A549 (cell line): ENCODE measurements at regions not wholly inside any gene's neighbourhood (a gene's known extent, or its start where the extent isn't known, plus 50 kb on each side); places are given as distances from the start of the nearest gene placed in this dataset.

Experiments
- ATAC-seq, 2 experiments: fragments of 200-7000 bp in 1 of 2; fragments of >200 bp in 1 of 2; cut with Nextera tagmentation in 1 of 2; cut with Tn5 transposase in 1 of 2; 3 replicates each; pipeline versions ENCODE4 v1.8.0 to v1.9.1; 2018 to 2020; ENCODE audit warnings: mild to moderate bottlenecking in 1 of 2, moderate library complexity in 1 of 2
- CTCF ChIA-PET: fragments of 300-600 bp; sonication (Branson Sonifier 250); formaldehyde crosslinking; extraction: SDS; loops from one replicate; lab custom pipeline; 2021; ENCODE audit warnings: antibody characterized with exemption, inconsistent platforms; lab: Yijun Ruan, JAX
- POLR2A ChIA-PET: fragments of 350-600 bp; formaldehyde crosslinking; extraction: SDS; loops from one replicate; lab custom pipeline; 2021; ENCODE audit warnings: antibody characterized with exemption, inconsistent platforms; lab: Yijun Ruan, JAX
- DNase-seq, 2 experiments: peaks; one replicate each; pipeline versions ENCODE4 v3.0.0 to v3.0.0-alpha.2; 2011 to 2016; ENCODE audit warnings: low read depth in 1 of 2, low spot score in 1 of 2
- FAIRE-seq: peaks from 2 replicates; lab custom pipeline; 2011; peaks lifted over from hg19 to GRCh38; lab: Jason Lieb, UNC
- H3K27ac ChIP-seq, 2 experiments: fragments of >200 bp; sonication (Bioruptor Twin); formaldehyde crosslinking; 3 replicates each; pipeline ENCODE4 v1.5.1; 2016 to 2017
- H3K4me1 ChIP-seq: fragments of >200 bp; sonication (Bioruptor Twin); formaldehyde crosslinking; 3 replicates; pipeline ENCODE4 v1.6.1; 2016
- H3K4me2 ChIP-seq: fragments of >200 bp; sonication (Bioruptor Twin); formaldehyde crosslinking; 3 replicates; pipeline ENCODE4 v1.6.1; 2016
- H3K4me3 ChIP-seq: fragments of >200 bp; sonication (Bioruptor Twin); formaldehyde crosslinking; 3 replicates; pipeline ENCODE4 v1.5.1; 2016
- H3K9me3 ChIP-seq: fragments of >200 bp; sonication (Bioruptor Twin); formaldehyde crosslinking; 3 replicates; pipeline ENCODE4 v1.6.1; 2016
- ATOH8 ChIP-seq: fragments of 250-450 bp; sonication (Bioruptor Pico); IDR thresholded peaks from 2 replicates; pipeline ENCODE4 v1.5.0; 2020; ENCODE audit warnings: low read depth, mild to moderate bottlenecking, moderate library complexity
- BHLHE40 ChIP-seq: IDR thresholded peaks from 2 replicates; pipeline ENCODE4 v1.6.1; 2012; ENCODE audit warnings: low read depth, low read length, inconsistent platforms
- CBX2 ChIP-seq: fragments of 200-600 bp; sonication (generic); IDR thresholded peaks from 2 replicates; pipeline ENCODE4 v1.6.1; 2016; ENCODE audit warnings: low read depth, mild to moderate bottlenecking, borderline replicate concordance
- CHD2 ChIP-seq: fragments of 150-350 bp; IDR thresholded peaks from 2 replicates; pipeline ENCODE4 v1.6.1; 2014; ENCODE audit warnings: low read length; ENCODE audit not compliant: partially characterized antibody
- CHD4 ChIP-seq: fragments of 200-600 bp; sonication (generic); IDR thresholded peaks from 2 replicates; pipeline ENCODE4 v1.6.1; 2016; ENCODE audit warnings: antibody characterized with exemption, mild to moderate bottlenecking, borderline replicate concordance
- ELK1 ChIP-seq: fragments of 150-350 bp; IDR thresholded peaks from 2 replicates; pipeline ENCODE4 v1.6.1; 2014; ENCODE audit warnings: low read depth, mild to moderate bottlenecking, low read length
- HEYL ChIP-seq: fragments of 250-450 bp; sonication (Bioruptor Pico); IDR thresholded peaks from 2 replicates; pipeline ENCODE4 v1.8.0; 2021; ENCODE audit warnings: mild to moderate bottlenecking, moderate library complexity
- HOXA7 ChIP-seq: fragments of 250-450 bp; sonication (Bioruptor Pico); IDR thresholded peaks from 2 replicates; pipeline ENCODE4 v1.5.0; 2020; ENCODE audit warnings: mild to moderate bottlenecking, moderate library complexity
- HOXB13 ChIP-seq: fragments of 250-450 bp; sonication (Bioruptor Pico); IDR thresholded peaks from 2 replicates; pipeline ENCODE4 v1.5.0; 2020; ENCODE audit warnings: low read depth, mild to moderate bottlenecking, moderate library complexity
- HOXB5 ChIP-seq: fragments of 250-450 bp; sonication (Bioruptor Pico); IDR thresholded peaks from 2 replicates; pipeline ENCODE4 v1.5.0; 2020; ENCODE audit warnings: mild to moderate bottlenecking, moderate library complexity
- KDM1A ChIP-seq: fragments of 200-600 bp; sonication (generic); IDR thresholded peaks from 2 replicates; pipeline ENCODE4 v1.6.1; 2016; ENCODE audit warnings: low read depth, mild to moderate bottlenecking
- KDM5A ChIP-seq: fragments of 200-600 bp; sonication (generic); IDR thresholded peaks from 2 replicates; pipeline ENCODE4 v1.6.1; 2016; ENCODE audit warnings: antibody characterized with exemption, mild to moderate bottlenecking
- MAFK ChIP-seq: fragments of 450-650 bp; IDR thresholded peaks from 2 replicates; pipeline ENCODE4 v1.6.1; 2014; ENCODE audit not compliant: partially characterized antibody
- MAZ ChIP-seq: fragments of 150-350 bp; IDR thresholded peaks from 2 replicates; pipeline ENCODE4 v1.6.1; 2014; ENCODE audit warnings: antibody characterized with exemption, low read depth, low read length, borderline replicate concordance
- NFE2L2 ChIP-seq: fragments of 150-350 bp; conservative IDR thresholded peaks from 2 replicates; pipeline ENCODE4 v1.6.1; 2014; ENCODE audit warnings: low read length
- NPAS2 ChIP-seq: fragments of 250-450 bp; sonication (Bioruptor Pico); IDR thresholded peaks from 2 replicates; pipeline ENCODE4 v1.8.0; 2022; ENCODE audit warnings: mild to moderate bottlenecking, moderate library complexity, borderline replicate concordance
- PBX3 ChIP-seq: IDR thresholded peaks from 2 replicates; pipeline ENCODE4 v1.6.1; 2012
- POLR2A ChIP-seq: IDR thresholded peaks from 2 replicates; pipeline ENCODE4 v1.6.1; 2012; ENCODE audit warnings: mild to moderate bottlenecking, low read length
- RAD21 ChIP-seq, 2 experiments: fragments of >200 bp in 1 of 2; sonication (Bioruptor Twin) in 1 of 2; formaldehyde crosslinking in 1 of 2; IDR thresholded peaks in 1 of 2; conservative IDR thresholded peaks in 1 of 2; 2 replicates in 1 of 2; 3 replicates in 1 of 2; pipeline ENCODE4 v1.6.1; 2012 to 2018; ENCODE audit warnings: inconsistent platforms in 1 of 2
- RARB ChIP-seq: fragments of 250-450 bp; sonication (Bioruptor Pico); IDR thresholded peaks from 2 replicates; pipeline ENCODE4 v1.8.0; 2021; ENCODE audit warnings: mild to moderate bottlenecking, moderate library complexity
- TP53 ChIP-seq: fragments of 250-450 bp; sonication (Bioruptor Pico); IDR thresholded peaks from 2 replicates; pipeline ENCODE4 v1.5.0; 2021; ENCODE audit warnings: mild to moderate bottlenecking, moderate library complexity
- USF2 ChIP-seq: fragments of 450-650 bp; IDR thresholded peaks from 2 replicates; pipeline ENCODE4 v1.6.1; 2014; ENCODE audit warnings: antibody characterized with exemption
- ZSCAN20 ChIP-seq: fragments of 250-450 bp; sonication (Bioruptor Pico); IDR thresholded peaks from 2 replicates; pipeline ENCODE4 v1.8.0; 2022; ENCODE audit warnings: mild to moderate bottlenecking, moderate library complexity
- WGBS: methylation state at CpG from one replicate; pipeline ENCODE4 v1.1.6; 2017; ENCODE audit errors: missing lambda C conversion rate; 5-methylcytosine and 5-hydroxymethylcytosine counted together

GRCh38 chr11:110830747-110831146, 118.5 kb upstream of the ARHGAP20 start:
- no peak overlapping the region for H3K27ac ChIP-seq
- FAIRE-seq (no peak), DNase-seq (no peak), ATAC-seq (no peak)
- WGBS, result 36% methylated on average over 5 of the region's 5 CpGs
- ChIA-PET CTCF (no interaction called here), POLR2A (no interaction called here)
- no peak overlapping the region for H3K4me3 ChIP-seq
- H3K9me3 ChIP-seq, result no peaks in the 10 kb centered on the region
- H3K4me2 ChIP-seq, result no peak overlapping the region
- TF ChIP-seq BHLHE40 (no peak), KDM5A (no peak), PBX3 (no peak), MAZ (no peak), HOXA7 (CRISPR knock-in tag) (no peak), POLR2A (no peak), RAD21 (conservative IDR thresholded peaks at IDR 0.05 in 1 of 2, IDR thresholded peaks at IDR 0.05 in 1 of 2) (no peak), TP53 (CRISPR knock-in tag) (no peak), RARB (CRISPR knock-in tag) (no peak), ELK1 (no peak), HOXB13 (CRISPR knock-in tag) (no peak), ATOH8 (CRISPR knock-in tag) (no peak), HEYL (CRISPR knock-in tag) (no peak), CBX2 (no peak), CHD4 (no peak), MAFK (no peak), ZSCAN20 (CRISPR knock-in tag) (no peak)
- H3K4me1 ChIP-seq, result no peaks in the 10 kb centered on the region

- CTCF ChIA-PET, result no interaction called here
- no peak overlapping the region for H3K4me2 ChIP-seq
- TF ChIP-seq USF2 (no peak), KDM1A (no peak), CBX2 (no peak), NFE2L2 (no peak), NPAS2 (CRISPR knock-in tag) (no peak), HOXB5 (CRISPR knock-in tag) (no peak), POLR2A (no peak), CHD2 (no peak)
- POLR2A ChIA-PET, result interaction anchor here (0.6 kb wide), 1 partner anchor 806 kb away, joined by 5 read pairs; no protein-coding TSS in a partner anchor
- DNase-seq (no peak), FAIRE-seq (no peak), ATAC-seq (no peak)
- no peaks in the 10 kb centered on the region for H3K9me3 ChIP-seq
- H3K4me3 ChIP-seq, result no peak overlapping the region
- H3K4me1 ChIP-seq, result no peaks in the 10 kb centered on the region
- 20% methylated on average over 7 of the region's 7 CpGs for WGBS
- H3K27ac ChIP-seq, result no peak overlapping the region
Observed at GRCh38 chr11:110830344-110830743, 118.1 kb upstream of the ARHGAP20 start.
